ENCODE measurements at regions not wholly inside any gene's neighbourhood (a gene's known extent, or its start where the extent isn't known, plus 50 kb on each side); places are given as distances from the start of the nearest gene placed in this dataset.

DNA sequence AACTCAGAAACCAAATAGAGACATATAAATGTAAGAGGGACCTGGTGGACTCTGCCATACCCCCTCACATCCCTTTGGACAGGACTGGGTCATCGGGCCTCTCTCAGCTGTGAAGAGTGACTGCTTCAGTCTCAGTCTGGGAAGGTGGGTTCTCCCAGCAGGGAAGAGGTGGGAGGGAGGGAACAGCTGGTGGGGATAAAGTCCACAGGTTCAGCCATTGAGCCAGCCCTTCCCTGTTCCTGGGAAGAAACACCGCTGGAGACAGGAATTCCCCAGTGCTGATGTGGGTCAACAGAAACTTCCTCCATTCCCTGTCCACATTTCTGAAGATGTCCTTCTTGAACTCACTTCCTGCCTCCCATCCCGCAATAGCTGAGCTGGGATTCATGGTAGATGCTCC, 209.2 kb upstream of the PMEPA1 start:
- Histone ChIP-seq H3K4me3 (no peak overlapping the region), H3K9me3 (no peaks in the 10 kb centered on the region), H3K27me3 (no peaks in the 10 kb centered on the region), H3K4me1 (no peaks in the 10 kb centered on the region), H3K27ac (no peak overlapping the region), H3K36me3 (no peaks in the 10 kb centered on the region)
- TF ChIP-seq, protein P1, sequence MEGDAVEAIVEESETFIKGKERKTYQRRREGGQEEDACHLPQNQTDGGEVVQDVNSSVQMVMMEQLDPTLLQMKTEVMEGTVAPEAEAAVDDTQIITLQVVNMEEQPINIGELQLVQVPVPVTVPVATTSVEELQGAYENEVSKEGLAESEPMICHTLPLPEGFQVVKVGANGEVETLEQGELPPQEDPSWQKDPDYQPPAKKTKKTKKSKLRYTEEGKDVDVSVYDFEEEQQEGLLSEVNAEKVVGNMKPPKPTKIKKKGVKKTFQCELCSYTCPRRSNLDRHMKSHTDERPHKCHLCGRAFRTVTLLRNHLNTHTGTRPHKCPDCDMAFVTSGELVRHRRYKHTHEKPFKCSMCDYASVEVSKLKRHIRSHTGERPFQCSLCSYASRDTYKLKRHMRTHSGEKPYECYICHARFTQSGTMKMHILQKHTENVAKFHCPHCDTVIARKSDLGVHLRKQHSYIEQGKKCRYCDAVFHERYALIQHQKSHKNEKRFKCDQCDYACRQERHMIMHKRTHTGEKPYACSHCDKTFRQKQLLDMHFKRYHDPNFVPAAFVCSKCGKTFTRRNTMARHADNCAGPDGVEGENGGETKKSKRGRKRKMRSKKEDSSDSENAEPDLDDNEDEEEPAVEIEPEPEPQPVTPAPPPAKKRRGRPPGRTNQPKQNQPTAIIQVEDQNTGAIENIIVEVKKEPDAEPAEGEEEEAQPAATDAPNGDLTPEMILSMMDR (IDR thresholded peaks at IDR 0.05), result no peak
- no peak for TF ChIP-seq POLR2A (IDR thresholded peaks at IDR 0.05)
- intact Hi-C loops (cut with DNase I), result no loop called here
- 71 to 75% methylated on average over 2 to 3 of the region's 3 CpGs for WGBS, 2 donors
- DNase-seq, result no peak

DNA sequence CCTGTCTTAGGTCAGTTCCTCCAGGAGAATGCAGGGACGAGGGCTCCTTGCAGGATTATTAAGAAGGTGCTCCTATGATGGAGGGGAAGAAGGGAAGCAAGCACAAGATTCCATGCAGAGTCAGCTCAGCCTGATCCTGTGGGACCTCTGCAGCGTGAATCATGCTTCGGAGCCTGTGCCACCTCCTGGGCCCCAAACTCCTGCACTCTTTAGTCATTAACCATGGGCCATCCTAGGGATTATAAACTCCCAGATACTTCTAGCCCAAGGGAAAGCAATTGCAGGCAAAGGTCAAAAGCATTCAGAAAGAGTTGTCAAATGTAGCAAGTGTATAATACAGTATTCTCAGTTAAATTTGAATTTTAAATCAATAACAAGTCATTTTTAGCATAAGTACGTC, 208.7 kb upstream of the PMEPA1 start:
- Histone ChIP-seq H3K9me3 (no peaks in the 10 kb centered on the region), H3K36me3 (no peaks in the 10 kb centered on the region), H3K27ac (no peak overlapping the region), H3K4me1 (no peaks in the 10 kb centered on the region), H3K27me3 (no peaks in the 10 kb centered on the region), H3K4me3 (no peak overlapping the region)
- intact Hi-C loops (cut with DNase I), result no loop called here
- TF ChIP-seq, protein P1 (IDR thresholded peaks at IDR 0.05), result no peak
- no peak for TF ChIP-seq POLR2A (IDR thresholded peaks at IDR 0.05)
- 76 to 87% methylated on average over 4 of the region's 4 CpGs for WGBS, 2 donors
- no peak for DNase-seq

DNA sequence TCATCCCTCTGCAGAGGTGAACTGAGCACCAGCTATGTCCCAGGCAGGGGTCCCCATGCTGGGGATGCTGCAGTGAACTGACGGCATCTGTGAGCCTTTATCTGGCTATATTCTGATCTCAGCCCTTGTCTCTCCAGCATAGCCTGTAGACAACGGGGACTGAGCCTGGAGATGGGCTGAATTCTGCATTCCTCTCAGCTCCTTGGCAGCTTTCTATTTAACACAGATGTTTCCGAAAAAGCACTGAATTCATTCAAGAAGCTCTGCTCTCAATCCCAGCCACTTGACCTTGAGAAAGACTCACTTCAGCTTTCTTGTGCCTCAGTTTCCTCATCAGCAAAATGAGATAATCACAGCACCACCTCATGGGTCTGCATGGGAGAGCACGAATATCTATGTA, 204.4 kb upstream of the PMEPA1 start:
- intact Hi-C loops (cut with DNase I), result no loop called here
- no peak for DNase-seq
- Histone ChIP-seq H3K27me3 (peaks cover 0 to 3% (median 0%) of the 10 kb centered on the region in 4 donors), H3K4me1 (peaks cover 0 to 7% (median 0%) of the 10 kb centered on the region in 3 donors), H3K36me3 (no peaks in the 10 kb centered on the region), H3K27ac (no peak overlapping the region), H3K9me3 (no peaks in the 10 kb centered on the region), H3K4me3 (no peak overlapping the region)
- WGBS, 2 donors, result 76 to 87% methylated on average over 3 to 4 of the region's 4 CpGs
- no peak for TF ChIP-seq POLR2A (IDR thresholded peaks at IDR 0.05)
- TF ChIP-seq, protein P1 (IDR thresholded peaks at IDR 0.05), result no peak

DNA sequence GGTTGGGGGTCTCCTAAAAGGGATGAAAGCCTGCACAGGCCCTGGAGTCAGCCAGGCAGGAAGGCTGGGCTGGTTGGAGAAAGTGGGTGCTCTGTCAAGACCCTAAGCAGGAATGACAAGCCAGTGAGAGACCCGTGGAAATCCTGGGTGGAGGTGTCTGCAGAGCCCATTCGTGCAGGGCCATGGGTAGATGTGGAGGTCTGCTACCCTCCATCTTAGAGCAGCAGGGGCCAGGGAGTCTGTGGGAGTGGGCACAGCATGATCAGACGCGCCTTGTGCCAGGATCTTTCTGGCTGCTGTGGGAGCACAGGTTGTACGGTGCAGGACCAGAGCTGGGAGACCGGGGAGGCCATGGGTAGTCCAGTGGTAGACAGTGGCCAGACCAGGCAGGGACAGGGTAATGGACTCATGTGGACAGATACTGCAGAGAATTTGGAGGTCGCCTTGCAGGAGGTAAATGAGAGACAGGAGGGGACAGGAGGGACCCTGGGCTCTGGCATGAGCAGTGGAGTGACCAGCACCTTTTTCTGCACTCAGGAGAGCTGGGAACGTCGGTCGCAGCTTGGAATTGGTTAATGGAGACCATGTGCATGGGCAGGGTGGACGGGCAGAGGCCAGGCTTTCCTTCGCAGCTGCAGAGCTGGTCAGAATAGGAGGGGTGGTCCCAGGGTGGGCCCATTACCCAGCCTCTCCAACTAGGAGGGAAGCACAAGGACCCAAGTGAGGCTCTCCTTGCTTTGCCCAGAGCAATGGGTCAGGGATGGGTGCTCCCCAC, 203.5 kb upstream of the PMEPA1 start:
- peaks cover 0 to 7% (median 0%) of the 10 kb centered on the region in 3 donors for H3K4me1 ChIP-seq
- H3K27ac ChIP-seq, result no peak overlapping the region
- 87 to 91% methylated on average over 8 to 12 of the region's 12 CpGs for WGBS, 2 donors
- no peak overlapping the region for H3K4me3 ChIP-seq
- no peaks in the 10 kb centered on the region for H3K9me3 ChIP-seq
- no peaks in the 10 kb centered on the region for H3K36me3 ChIP-seq
- DNase-seq, result no peak
- intact Hi-C loops (cut with DNase I), result no loop called here
- no peak for TF ChIP-seq POLR2A (IDR thresholded peaks at IDR 0.05)
- TF ChIP-seq, protein P1 (IDR thresholded peaks at IDR 0.05), result no peak
- peaks cover 0 to 3% (median 0%) of the 10 kb centered on the region in 4 donors for H3K27me3 ChIP-seq

DNA sequence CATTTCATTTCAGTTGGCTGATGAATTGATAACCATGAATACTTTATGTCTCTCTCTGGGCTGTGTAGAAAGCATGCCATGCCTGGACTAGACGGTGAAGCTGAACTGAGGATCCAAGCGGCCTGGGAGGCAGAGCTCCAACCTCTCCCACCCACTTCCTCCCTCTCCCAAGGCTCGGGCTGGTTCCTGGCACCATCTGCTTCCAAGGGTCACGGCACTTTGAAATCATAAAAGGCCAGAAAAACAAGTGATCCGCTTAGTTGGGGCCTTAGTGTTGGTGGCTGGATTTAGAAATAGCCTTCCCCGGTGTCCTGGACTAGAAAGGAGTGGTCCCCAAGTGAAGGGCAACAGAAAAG, 202.4 kb upstream of the PMEPA1 start:
- Histone ChIP-seq H3K27me3 (peaks cover 0 to 9% (median 0%) of the 10 kb centered on the region in 4 donors), H3K36me3 (no peaks in the 10 kb centered on the region), H3K27ac (no peak overlapping the region), H3K4me1 (peaks cover 0 to 7% (median 0%) of the 10 kb centered on the region in 3 donors), H3K9me3 (no peaks in the 10 kb centered on the region), H3K4me3 (no peak overlapping the region)
- intact Hi-C loops (cut with DNase I), result no loop called here
- no peak for DNase-seq
- WGBS, 2 donors, result 48 to 53% methylated on average over 6 of the region's 6 CpGs
- TF ChIP-seq POLR2A (IDR thresholded peaks at IDR 0.05), result no peak
- TF ChIP-seq, protein P1 (IDR thresholded peaks at IDR 0.05), result no peak

All from esophagus squamous epithelium (tissue), 5 donors.